ENCODE measurements at regions not wholly inside any gene's neighbourhood (a gene's known extent, or its start where the extent isn't known, plus 50 kb on each side); places are given as distances from the start of the nearest gene placed in this dataset.

GRCh38 chr16:88283596-88283995 is 99.2 kb upstream of the ZNF469 start:
- H3K27ac ChIP-seq: no peak overlapping the region
- 85 to 97% (median 95%) methylated on average over 5 to 13 of the region's 13 CpGs for WGBS, 4 donors
- DNase-seq: no peak
- TF ChIP-seq POLR2A (IDR thresholded peaks at IDR 0.05): no peak
- TF ChIP-seq, protein P1, sequence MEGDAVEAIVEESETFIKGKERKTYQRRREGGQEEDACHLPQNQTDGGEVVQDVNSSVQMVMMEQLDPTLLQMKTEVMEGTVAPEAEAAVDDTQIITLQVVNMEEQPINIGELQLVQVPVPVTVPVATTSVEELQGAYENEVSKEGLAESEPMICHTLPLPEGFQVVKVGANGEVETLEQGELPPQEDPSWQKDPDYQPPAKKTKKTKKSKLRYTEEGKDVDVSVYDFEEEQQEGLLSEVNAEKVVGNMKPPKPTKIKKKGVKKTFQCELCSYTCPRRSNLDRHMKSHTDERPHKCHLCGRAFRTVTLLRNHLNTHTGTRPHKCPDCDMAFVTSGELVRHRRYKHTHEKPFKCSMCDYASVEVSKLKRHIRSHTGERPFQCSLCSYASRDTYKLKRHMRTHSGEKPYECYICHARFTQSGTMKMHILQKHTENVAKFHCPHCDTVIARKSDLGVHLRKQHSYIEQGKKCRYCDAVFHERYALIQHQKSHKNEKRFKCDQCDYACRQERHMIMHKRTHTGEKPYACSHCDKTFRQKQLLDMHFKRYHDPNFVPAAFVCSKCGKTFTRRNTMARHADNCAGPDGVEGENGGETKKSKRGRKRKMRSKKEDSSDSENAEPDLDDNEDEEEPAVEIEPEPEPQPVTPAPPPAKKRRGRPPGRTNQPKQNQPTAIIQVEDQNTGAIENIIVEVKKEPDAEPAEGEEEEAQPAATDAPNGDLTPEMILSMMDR (IDR thresholded peaks at IDR 0.05): no peak
- H3K4me1 ChIP-seq (replicated peaks in 1 of 2): no peaks in the 10 kb centered on the region
- no peaks in the 10 kb centered on the region for H3K36me3 ChIP-seq (replicated peaks in 1 of 2)
- H3K27me3 ChIP-seq: no peaks in the 10 kb centered on the region
- intact Hi-C loops (cut with DNase I): no loop called here
- H3K9me3 ChIP-seq (replicated peaks in 1 of 3): peaks cover 0 to 13% (median 0%) of the 10 kb centered on the region in 3 donors
- no peak overlapping the region for H3K4me3 ChIP-seq

DNA sequence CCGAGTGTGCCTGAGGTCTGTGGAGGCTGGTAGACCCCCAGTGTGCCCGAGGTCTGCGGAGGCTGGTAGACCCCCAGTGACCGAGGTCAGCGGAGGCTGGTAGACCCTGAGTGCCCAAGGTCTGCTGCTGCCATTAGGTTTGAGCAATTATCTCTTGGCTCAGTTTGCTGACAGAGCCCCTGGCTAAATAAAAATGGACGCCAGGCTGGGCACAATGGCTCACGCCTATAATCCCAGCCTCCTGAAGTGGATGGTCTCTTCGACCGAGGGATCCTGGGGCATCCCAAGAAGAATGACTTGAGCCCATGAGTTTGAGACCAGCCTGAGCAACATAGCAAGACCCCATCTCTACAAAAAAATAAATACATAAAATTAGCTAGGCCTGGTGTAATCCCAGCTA is 98.7 kb upstream of the ZNF469 start:
- H3K9me3 ChIP-seq (replicated peaks in 1 of 3): peaks cover 0 to 13% (median 0%) of the 10 kb centered on the region in 3 donors
- WGBS, 4 donors: 82 to 94% (median 88%) methylated on average over 3 to 9 of the region's 9 CpGs
- intact Hi-C loops (cut with DNase I): no loop called here

GRCh38 chr16:88284626-88285513 is 97.9 kb upstream of the ZNF469 start:
- Histone ChIP-seq H3K27ac (no peak overlapping the region), H3K36me3 (replicated peaks in 1 of 2) (no peaks in the 10 kb centered on the region), H3K4me1 (replicated peaks in 1 of 2) (no peaks in the 10 kb centered on the region), H3K4me3 (no peak overlapping the region), H3K9me3 (replicated peaks in 1 of 3) (peaks cover 0 to 13% (median 0%) of the 10 kb centered on the region in 3 donors), H3K27me3 (no peaks in the 10 kb centered on the region)
- 88 to 95% (median 92%) methylated on average over 9 to 20 of the region's 20 CpGs for WGBS, 4 donors
- DNase-seq: no peak
- intact Hi-C loops (cut with DNase I): no loop called here
- no peak for TF ChIP-seq POLR2A (IDR thresholded peaks at IDR 0.05)
- TF ChIP-seq, protein P1 (IDR thresholded peaks at IDR 0.05): no peak

More for the DNA sequence above, 98.7 kb upstream of the ZNF469 start:
- DNase-seq: no peak
- H3K4me1 ChIP-seq (replicated peaks in 1 of 2): no peaks in the 10 kb centered on the region
- H3K36me3 ChIP-seq (replicated peaks in 1 of 2): no peaks in the 10 kb centered on the region
- no peak overlapping the region for H3K4me3 ChIP-seq
- TF ChIP-seq POLR2A (IDR thresholded peaks at IDR 0.05): no peak
- TF ChIP-seq, protein P1 (IDR thresholded peaks at IDR 0.05): no peak
- no peak overlapping the region for H3K27ac ChIP-seq
- H3K27me3 ChIP-seq: no peaks in the 10 kb centered on the region

DNA sequence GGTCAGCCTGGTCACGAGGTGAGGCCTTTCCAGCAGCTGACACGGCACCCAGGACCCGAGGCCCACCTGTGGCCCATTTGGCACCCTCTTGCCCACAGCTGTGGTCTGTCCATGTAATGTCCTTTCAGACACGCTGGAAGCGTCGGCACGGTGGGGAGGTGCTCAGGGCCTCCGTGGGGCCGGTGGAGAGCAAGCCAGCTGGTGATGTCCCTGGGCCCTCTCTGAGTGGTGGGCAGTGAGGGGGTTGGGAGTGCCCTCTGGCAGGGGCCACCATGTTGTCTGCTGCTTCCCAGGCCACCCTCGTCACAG is 97.3 kb upstream of the ZNF469 start:
- intact Hi-C loops (cut with DNase I): no loop called here
- Histone ChIP-seq H3K9me3 (replicated peaks in 1 of 3) (peaks cover 0 to 13% (median 0%) of the 10 kb centered on the region in 3 donors), H3K4me1 (replicated peaks in 1 of 2) (no peaks in the 10 kb centered on the region), H3K4me3 (no peak overlapping the region), H3K36me3 (replicated peaks in 1 of 2) (no peaks in the 10 kb centered on the region), H3K27ac (no peak overlapping the region), H3K27me3 (no peaks in the 10 kb centered on the region)
- 85 to 96% (median 89%) methylated on average over 6 to 10 of the region's 10 CpGs for WGBS, 4 donors
- TF ChIP-seq, protein P1 (IDR thresholded peaks at IDR 0.05): no peak
- no peak for DNase-seq

Data from adrenal gland (tissue), 9 donors.